HEK293T (cell line): ENCODE measurements at regions not wholly inside any gene's neighbourhood (a gene's known extent, or its start where the extent isn't known, plus 50 kb on each side); places are given as distances from the start of the nearest gene placed in this dataset.

Experiments
- ARNT ChIP-seq: fragments of 450-650 bp; IDR thresholded peaks from 2 replicates; pipeline ENCODE4 v1.6.1; 2017; ENCODE audit warnings: mild to moderate bottlenecking
- BHLHE40 ChIP-seq: fragments of 450-650 bp; IDR thresholded peaks from 2 replicates; pipeline ENCODE4 v1.6.1; 2016; ENCODE audit warnings: mild to moderate bottlenecking, moderate library complexity, borderline replicate concordance
- ELF4 ChIP-seq: fragments of 450-650 bp; IDR thresholded peaks from 2 replicates; pipeline ENCODE4 v1.6.1; 2017; ENCODE audit warnings: antibody characterized with exemption
- FOXA1 ChIP-seq: fragments of 450-650 bp; IDR thresholded peaks from 2 replicates; pipeline ENCODE4 v1.6.1; 2016; ENCODE audit warnings: mild to moderate bottlenecking
- FOXK2 ChIP-seq: fragments of 450-650 bp; IDR thresholded peaks from 2 replicates; pipeline ENCODE4 v1.6.1; 2016; ENCODE audit warnings: mild to moderate bottlenecking
- FOXM1 ChIP-seq: fragments of 450-650 bp; IDR thresholded peaks from 2 replicates; pipeline ENCODE4 v1.6.1; 2017; ENCODE audit warnings: mild to moderate bottlenecking, borderline replicate concordance
- HDGF ChIP-seq: fragments of 450-650 bp; IDR thresholded peaks from 2 replicates; pipeline ENCODE4 v1.6.1; 2017; ENCODE audit warnings: antibody characterized with exemption, borderline replicate concordance
- SP1 ChIP-seq: fragments of 450-650 bp; IDR thresholded peaks from 2 replicates; pipeline ENCODE4 v1.6.1; 2017
- TF ChIP-seq, protein P1 (sequence below): fragments of 450-650 bp; IDR thresholded peaks from 2 replicates; pipeline ENCODE4 v1.6.1; 2016

DNA sequence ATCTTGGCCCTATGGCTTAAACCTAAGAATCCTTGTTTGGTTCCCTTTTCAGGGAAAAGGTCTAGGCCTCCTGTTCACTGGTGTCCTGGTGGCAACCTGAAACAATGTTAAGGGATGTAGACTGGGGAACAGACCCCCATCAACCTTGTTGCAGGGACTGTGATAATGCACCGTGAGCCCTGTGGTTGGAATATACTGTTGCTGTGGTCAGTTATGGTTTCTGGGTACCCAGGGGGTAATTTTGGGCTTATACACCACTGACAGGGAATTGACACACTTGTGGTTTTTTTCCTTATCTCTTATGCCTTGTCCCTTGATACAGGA, 64.0 kb upstream of the WDR1 start:
- TF ChIP-seq ELF4 (no peak), BHLHE40 (no peak), FOXM1 (no peak), ARNT (no peak), FOXA1 (no peak), HDGF (no peak), FOXK2 (no peak), SP1 (no peak)
- TF ChIP-seq, protein P1, sequence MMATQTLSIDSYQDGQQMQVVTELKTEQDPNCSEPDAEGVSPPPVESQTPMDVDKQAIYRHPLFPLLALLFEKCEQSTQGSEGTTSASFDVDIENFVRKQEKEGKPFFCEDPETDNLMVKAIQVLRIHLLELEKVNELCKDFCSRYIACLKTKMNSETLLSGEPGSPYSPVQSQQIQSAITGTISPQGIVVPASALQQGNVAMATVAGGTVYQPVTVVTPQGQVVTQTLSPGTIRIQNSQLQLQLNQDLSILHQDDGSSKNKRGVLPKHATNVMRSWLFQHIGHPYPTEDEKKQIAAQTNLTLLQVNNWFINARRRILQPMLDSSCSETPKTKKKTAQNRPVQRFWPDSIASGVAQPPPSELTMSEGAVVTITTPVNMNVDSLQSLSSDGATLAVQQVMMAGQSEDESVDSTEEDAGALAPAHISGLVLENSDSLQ: no peak
